Body of pancreas (tissue), 4 donors: ENCODE measurements at regions not wholly inside any gene's neighbourhood (a gene's known extent, or its start where the extent isn't known, plus 50 kb on each side); places are given as distances from the start of the nearest gene placed in this dataset.

Experiments
- ATAC-seq: fragments of 150-250 bp; one replicate; pipeline ENCODE4 v1.9.1; 2016
- DNase-seq, 4 donors: peaks; one replicate each; pipeline ENCODE4 v3.0.0-alpha.2; 2019
- H3K27ac ChIP-seq, 4 donors: fragments of 200-600 bp; sonication (generic); 1 replicate in 3 of 4; 2 replicates in 1 of 4; pipeline versions ENCODE4 v1.5.1 to v1.6.1; 2016 to 2019; ENCODE audit warnings: mild to moderate bottlenecking in 1 of 4, mixed read lengths in 1 of 4, moderate library complexity in 1 of 4
- H3K27me3 ChIP-seq, 2 donors: fragments of 200-600 bp; sonication (generic); one replicate each; pipeline ENCODE4 v1.6.0; 2016; ENCODE audit warnings: mild to moderate bottlenecking in 1 of 2
- H3K36me3 ChIP-seq, 2 donors: fragments of 200-600 bp; sonication (generic); replicated peaks in 1 of 2; 2 replicates each; pipeline ENCODE4 v1.5.1; 2016; ENCODE audit warnings: low read depth in 2 of 2; ENCODE audit not compliant: insufficient read depth in 1 of 2
- H3K4me1 ChIP-seq: fragments of 200-600 bp; sonication (generic); one replicate; pipeline ENCODE4 v1.6.0; 2016
- H3K4me3 ChIP-seq, 2 donors: fragments of 200-600 bp; sonication (generic); 1 replicate in 1 of 2; 2 replicates in 1 of 2; pipeline ENCODE4 v1.5.1; 2016 to 2019
- H3K9me3 ChIP-seq, 3 donors: fragments of 200-600 bp; sonication (generic); 1 replicate in 2 of 3; 2 replicates in 1 of 3; pipeline ENCODE4 v1.5.1; 2016
- CTCF ChIP-seq, 7 experiments: fragments of 450-650 bp in 4 of 7; fragments of 200-600 bp in 3 of 7; sonication (generic) in 3 of 7; IDR thresholded peaks; one replicate each; pipeline ENCODE4 v1.5.1; 2016 to 2019; ENCODE audit warnings: antibody characterized with exemption in 7 of 7
- POLR2A ChIP-seq, 3 donors: fragments of 450-650 bp; IDR thresholded peaks; one replicate each; pipeline ENCODE4 v1.6.1; 2016; ENCODE audit warnings: antibody characterized with exemption in 3 of 3, mild to moderate bottlenecking in 2 of 3
- WGBS, 2 donors: methylation state at CpG; one replicate each; pipeline ENCODE4 v1.1.5; 2017; 5-methylcytosine and 5-hydroxymethylcytosine counted together
- intact Hi-C: fragments of 100-400 bp; cut with DNase I; formaldehyde crosslinking; loops from one replicate; pipeline ENCODE4 v1.15.1; 2023

GRCh38 chr6:63492476-63492875 is 79.8 kb upstream of the LOC128125822 start:
- no peak for TF ChIP-seq POLR2A (IDR thresholded peaks at IDR 0.05)
- no peak for TF ChIP-seq CTCF (IDR thresholded peaks at IDR 0.05)
- H3K27me3 ChIP-seq, result no peaks in the 10 kb centered on the region
- ATAC-seq (peak; percentile 86), DNase-seq (peak in 3 of 4 donors; percentile 22 to 54 (median 52))
- H3K4me1 ChIP-seq, result peaks cover 23% of the 10 kb centered on the region
- no peak overlapping the region for H3K4me3 ChIP-seq
- intact Hi-C loops, result no loop called here
- H3K9me3 ChIP-seq, result no peaks in the 10 kb centered on the region
- WGBS, 2 donors, result 18 to 33% methylated on average over 2 of the region's 2 CpGs
- H3K36me3 ChIP-seq, result no peaks in the 10 kb centered on the region
- peak overlapping the region in 2 of 4 donors; percentile 10 to 26 for H3K27ac ChIP-seq

DNA sequence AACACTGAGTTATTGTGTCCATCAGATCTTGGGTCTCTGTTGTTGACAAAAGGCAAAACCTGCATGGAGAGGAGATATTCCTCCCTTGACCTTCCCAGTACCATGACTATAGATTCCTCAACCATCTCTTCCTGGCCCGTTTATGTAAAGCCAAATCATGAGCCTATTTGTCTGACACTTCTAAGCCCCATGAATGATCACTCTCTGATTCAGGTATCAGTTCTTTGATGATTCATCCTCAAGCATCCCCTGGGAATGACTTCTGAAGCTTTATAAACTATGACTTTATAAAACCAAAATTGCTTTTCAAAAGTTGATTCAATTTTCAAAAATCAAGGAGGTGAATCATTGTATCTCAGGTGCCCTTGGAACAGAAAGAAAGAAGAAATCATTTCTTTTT is 78.7 kb upstream of the LOC128125822 start:
- Histone ChIP-seq H3K27ac (no peak overlapping the region), H3K27me3 (no peaks in the 10 kb centered on the region), H3K9me3 (no peaks in the 10 kb centered on the region), H3K4me1 (peaks cover 25% of the 10 kb centered on the region), H3K36me3 (no peaks in the 10 kb centered on the region), H3K4me3 (no peak overlapping the region)
- intact Hi-C loops, result no loop called here
- WGBS, 2 donors, result 67 to 86% methylated on average over 1 of the region's 1 CpG
- ATAC-seq (no peak), DNase-seq (no peak)
- no peak for TF ChIP-seq POLR2A (IDR thresholded peaks at IDR 0.05)
- TF ChIP-seq CTCF (IDR thresholded peaks at IDR 0.05), result no peak

GRCh38 chr6:63496361-63496804 is 75.9 kb upstream of the LOC128125822 start:
- no peak for ATAC-seq

DNA sequence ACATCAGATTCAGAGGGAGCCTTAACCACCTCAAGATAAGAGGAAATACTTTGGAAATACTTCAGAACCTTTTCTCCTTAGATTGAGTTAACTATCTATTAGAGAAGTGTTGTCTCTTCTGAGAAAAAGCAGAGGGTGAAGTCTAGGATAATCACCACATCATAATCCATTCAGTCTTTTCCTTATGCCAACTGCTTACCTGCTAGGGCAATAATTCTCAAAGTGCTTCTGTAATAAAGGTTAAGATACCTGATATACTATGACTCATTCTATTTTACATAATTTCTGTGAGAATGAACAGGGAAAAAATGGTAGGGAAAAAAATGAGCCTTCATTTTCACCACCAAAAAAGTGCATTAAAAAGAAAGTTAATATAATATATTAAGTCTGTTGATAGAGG is 70.1 kb upstream of the LOC128125822 start:
- Histone ChIP-seq H3K36me3 (no peaks in the 10 kb centered on the region), H3K4me1 (peaks cover 10% of the 10 kb centered on the region), H3K4me3 (no peak overlapping the region), H3K27ac (no peak overlapping the region), H3K9me3 (no peaks in the 10 kb centered on the region), H3K27me3 (no peaks in the 10 kb centered on the region)
- TF ChIP-seq CTCF (IDR thresholded peaks at IDR 0.05) (no peak), POLR2A (IDR thresholded peaks at IDR 0.05) (no peak)
- no peak for DNase-seq
- ATAC-seq, result no peak
- intact Hi-C loops, result no loop called here

More at GRCh38 chr6:63496361-63496804, 75.9 kb upstream of the LOC128125822 start:
- WGBS, 2 donors, result 66% methylated on average over 2 of the region's 2 CpGs
- intact Hi-C loops, result no loop called here
- Histone ChIP-seq H3K27me3 (no peaks in the 10 kb centered on the region), H3K36me3 (no peaks in the 10 kb centered on the region), H3K4me1 (peaks cover 19% of the 10 kb centered on the region), H3K9me3 (no peaks in the 10 kb centered on the region), H3K27ac (no peak overlapping the region), H3K4me3 (no peak overlapping the region)
- DNase-seq, result no peak
- no peak for TF ChIP-seq POLR2A (IDR thresholded peaks at IDR 0.05)
- TF ChIP-seq CTCF (IDR thresholded peaks at IDR 0.05), result no peak

DNA sequence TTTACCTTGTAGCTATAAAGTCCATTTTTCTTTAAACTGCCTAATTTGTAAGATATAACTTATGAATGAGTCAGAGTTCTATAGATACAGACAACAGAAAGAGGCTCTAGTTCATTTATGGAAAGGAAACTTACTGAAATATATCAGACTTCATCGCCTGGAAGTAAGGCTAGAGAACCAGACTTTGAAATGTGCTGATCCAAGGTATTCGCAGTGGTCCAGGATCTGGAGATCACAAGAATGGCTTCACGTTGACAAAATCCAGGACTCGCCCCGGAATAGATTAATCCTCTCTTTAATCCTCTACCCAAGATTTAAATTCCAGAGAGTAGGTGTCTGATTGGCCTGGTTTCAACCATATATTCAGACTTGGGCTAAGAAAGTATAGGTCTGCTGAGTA is 69.1 kb upstream of the LOC128125822 start:
- no peaks in the 10 kb centered on the region for H3K9me3 ChIP-seq
- intact Hi-C loops, result no loop called here
- no peak overlapping the region for H3K4me3 ChIP-seq
- DNase-seq (no peak), ATAC-seq (no peak)
- no peak for TF ChIP-seq CTCF (IDR thresholded peaks at IDR 0.05)
- no peak for TF ChIP-seq POLR2A (IDR thresholded peaks at IDR 0.05)
- H3K27me3 ChIP-seq, result no peaks in the 10 kb centered on the region
- peaks cover 5% of the 10 kb centered on the region for H3K4me1 ChIP-seq
- no peak overlapping the region for H3K27ac ChIP-seq
- 95 to 96% methylated on average over 5 of the region's 5 CpGs for WGBS, 2 donors
- no peaks in the 10 kb centered on the region for H3K36me3 ChIP-seq
